ENCODE measurements at regions not wholly inside any gene's neighbourhood (a gene's known extent, or its start where the extent isn't known, plus 50 kb on each side); places are given as distances from the start of the nearest gene placed in this dataset.

DNA sequence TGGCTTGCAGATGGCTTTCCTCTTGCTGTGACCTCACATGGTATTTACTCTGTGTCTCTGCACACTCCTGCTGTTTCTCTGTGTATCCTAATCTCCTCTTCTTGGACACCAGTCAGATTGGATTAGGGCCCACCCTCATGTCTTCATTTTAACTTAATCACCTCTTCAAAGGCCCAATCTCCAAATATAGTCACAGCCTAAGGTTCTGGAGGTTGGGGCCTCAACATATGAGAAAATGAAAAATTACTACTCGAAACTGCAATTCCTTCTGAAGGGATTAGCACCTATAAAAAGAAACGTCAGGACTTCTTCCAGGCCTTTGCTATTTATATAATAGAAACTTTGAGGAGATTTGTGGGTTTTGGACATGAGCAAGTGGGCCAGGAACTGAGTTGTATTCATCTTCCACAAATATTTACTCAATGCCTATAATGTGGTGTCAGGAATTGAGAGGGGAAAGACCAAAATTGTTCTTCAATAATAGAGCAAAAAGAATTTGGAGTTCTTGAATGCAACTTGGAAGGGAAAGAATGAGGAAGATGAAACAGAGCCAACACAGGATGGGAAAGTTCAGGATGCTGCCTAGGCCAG lies 270.0 kb upstream of the FN1 start:
- TF ChIP-seq, protein P1, sequence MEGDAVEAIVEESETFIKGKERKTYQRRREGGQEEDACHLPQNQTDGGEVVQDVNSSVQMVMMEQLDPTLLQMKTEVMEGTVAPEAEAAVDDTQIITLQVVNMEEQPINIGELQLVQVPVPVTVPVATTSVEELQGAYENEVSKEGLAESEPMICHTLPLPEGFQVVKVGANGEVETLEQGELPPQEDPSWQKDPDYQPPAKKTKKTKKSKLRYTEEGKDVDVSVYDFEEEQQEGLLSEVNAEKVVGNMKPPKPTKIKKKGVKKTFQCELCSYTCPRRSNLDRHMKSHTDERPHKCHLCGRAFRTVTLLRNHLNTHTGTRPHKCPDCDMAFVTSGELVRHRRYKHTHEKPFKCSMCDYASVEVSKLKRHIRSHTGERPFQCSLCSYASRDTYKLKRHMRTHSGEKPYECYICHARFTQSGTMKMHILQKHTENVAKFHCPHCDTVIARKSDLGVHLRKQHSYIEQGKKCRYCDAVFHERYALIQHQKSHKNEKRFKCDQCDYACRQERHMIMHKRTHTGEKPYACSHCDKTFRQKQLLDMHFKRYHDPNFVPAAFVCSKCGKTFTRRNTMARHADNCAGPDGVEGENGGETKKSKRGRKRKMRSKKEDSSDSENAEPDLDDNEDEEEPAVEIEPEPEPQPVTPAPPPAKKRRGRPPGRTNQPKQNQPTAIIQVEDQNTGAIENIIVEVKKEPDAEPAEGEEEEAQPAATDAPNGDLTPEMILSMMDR (IDR thresholded peaks at IDR 0.05; ENCODE audit: control insufficient read depth, insufficient read depth, low read depth, low read length, missing control alignments) = no peak
- no peak for DNase-seq (ENCODE audit: low read depth)
- no peak overlapping the region for H3K4me3 ChIP-seq (ENCODE audit: control insufficient read depth, low read depth, low read length)

DNA sequence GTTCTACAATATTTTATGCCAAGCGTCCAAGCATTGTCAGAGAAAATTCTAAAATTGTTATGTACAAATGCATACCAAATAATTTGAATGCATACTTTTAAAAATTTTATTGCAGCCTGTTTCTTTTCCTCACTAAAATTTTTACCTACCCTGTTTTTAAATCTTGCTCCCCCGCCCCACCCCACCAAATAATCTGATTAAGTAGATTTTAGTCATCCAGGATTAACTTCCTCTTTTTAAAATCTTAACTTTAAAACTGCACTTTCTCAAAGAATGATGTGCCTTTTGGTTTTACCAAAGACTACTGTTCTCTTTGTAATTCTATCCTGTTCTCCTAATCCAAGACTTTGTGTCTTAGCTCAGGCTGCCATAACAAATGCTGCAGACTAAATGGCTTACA lies 269.4 kb upstream of the FN1 start:
- no peak for DNase-seq (ENCODE audit: low read depth)
- no peak overlapping the region for H3K4me3 ChIP-seq (ENCODE audit: control insufficient read depth, low read depth, low read length)
- TF ChIP-seq, protein P1 (IDR thresholded peaks at IDR 0.05; ENCODE audit: control insufficient read depth, insufficient read depth, low read depth, low read length, missing control alignments) = no peak

DNA sequence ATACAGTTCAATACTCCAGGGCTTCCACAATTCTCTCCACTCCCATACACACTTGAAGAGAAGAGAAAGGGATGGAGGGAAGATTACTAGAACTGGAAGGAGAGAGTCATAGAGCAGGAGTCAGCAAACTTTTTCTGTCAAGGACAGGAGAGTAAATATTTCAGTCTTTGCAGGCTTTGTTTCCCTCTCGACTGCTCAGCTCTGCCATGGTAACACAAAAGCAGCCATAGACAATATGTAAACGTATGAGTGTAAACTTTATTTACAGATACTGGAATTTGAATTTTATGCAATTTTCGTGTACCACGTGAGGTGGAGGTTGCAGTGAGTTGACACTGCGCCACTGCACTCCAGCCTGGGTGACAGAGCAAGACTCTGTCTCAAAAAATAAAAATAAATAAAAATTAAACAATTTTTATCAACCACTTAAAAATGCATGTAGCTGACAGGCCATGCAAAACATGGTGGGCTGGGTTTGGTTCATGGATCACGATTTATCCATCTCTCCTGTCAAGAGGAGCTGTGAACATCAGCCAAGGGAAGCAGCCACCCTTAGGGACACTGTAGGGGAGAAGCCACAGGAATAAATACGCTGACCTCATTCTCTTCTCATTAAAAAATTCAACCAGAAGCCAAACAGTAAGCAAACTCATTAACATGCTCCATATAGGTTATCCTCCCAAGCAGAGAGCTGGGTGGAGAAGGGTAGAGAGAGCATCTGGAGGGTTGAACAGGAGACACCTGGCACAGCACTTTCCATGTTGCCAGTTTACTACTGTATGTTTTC lies 266.4 kb upstream of the FN1 start:
- DNase-seq (ENCODE audit: low read depth) = no peak
- H3K4me3 ChIP-seq (ENCODE audit: control insufficient read depth, low read depth, low read length) = no peak overlapping the region
- TF ChIP-seq, protein P1 (IDR thresholded peaks at IDR 0.05; ENCODE audit: control insufficient read depth, insufficient read depth, low read depth, low read length, missing control alignments) = no peak

DNA sequence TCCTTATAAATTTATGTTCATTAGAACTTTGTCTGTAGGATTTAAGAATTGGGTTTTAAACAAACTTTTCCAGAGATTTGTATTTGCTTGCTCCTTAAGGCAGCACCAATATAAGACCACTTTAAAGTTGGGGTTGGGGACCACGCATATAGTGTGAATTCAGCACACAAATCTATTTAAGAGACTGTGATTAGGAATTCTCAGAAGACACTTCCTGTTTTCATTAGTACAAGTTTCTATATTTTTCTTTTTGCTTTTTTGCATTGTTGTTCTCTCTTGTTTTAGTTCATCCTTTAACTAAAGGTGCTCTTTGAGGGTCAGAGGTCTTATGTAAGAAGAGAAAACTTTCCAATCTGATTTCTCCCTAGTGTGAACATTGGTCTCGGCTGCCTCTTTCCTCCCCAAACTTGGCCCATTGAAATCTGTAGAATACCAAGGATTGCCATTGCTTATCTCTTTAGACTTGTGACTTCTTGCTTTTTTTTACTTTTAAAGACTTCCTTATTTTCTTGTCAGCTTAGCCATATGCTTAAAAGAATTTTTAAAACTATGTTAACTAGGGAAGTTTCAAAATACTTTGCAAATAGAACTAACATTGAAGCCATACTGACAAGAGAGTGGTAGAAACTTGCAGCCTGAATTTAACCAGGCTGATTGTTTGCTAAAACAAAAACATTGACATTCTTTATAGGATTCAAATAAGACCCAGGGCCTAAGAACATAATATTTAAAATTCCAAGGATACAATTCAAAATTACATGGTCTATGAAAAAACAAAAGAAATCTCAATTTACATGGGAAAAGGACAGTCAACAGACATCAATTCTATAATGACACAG lies 264.1 kb upstream of the FN1 start:
- no peak overlapping the region for H3K4me3 ChIP-seq (ENCODE audit: control insufficient read depth, low read depth, low read length)
- TF ChIP-seq, protein P1 (IDR thresholded peaks at IDR 0.05; ENCODE audit: control insufficient read depth, insufficient read depth, low read depth, low read length, missing control alignments) = no peak
- no peak for DNase-seq (ENCODE audit: low read depth)

DNA sequence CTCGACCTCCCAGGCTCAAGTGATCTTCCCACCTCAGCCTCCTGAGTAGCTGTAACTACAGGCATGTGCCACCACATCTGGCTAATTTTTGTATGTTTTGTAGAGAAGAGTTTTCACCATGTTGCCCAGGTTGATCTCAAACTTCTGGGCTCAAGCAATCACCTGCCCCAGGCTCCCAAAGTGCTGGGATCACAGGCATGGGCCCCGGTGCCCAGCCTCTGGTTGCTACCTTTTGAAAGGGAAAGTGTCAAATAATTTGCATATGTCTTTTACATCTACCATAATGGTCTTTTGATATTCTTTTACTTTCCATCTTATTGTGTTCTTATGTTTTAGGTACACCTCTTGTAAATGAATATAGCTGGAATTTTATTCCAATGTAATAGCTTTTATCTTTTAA lies 263.1 kb upstream of the FN1 start:
- TF ChIP-seq, protein P1 (IDR thresholded peaks at IDR 0.05; ENCODE audit: control insufficient read depth, insufficient read depth, low read depth, low read length, missing control alignments) = no peak
- no peak for DNase-seq (ENCODE audit: low read depth)

DNA sequence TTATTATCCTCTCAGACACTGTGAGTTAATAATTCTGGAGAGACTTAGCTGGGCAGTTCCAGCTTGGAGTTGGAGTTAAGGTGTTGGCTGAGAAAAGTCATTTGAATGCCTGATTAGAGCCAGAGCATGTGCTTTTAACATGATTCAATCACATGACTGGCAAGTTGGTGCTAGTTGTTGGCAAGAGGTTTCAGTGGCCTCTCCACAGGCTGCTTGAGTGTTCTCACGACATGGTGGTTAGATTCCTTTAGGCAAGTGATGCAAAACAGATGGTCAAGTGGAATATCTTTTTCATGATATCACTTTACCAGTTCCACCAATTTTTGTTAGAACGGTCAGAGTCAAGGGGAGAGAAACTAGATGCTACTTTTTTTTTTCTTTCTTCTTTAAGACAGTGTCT lies 262.7 kb upstream of the FN1 start:
- no peak overlapping the region for H3K4me3 ChIP-seq (ENCODE audit: control insufficient read depth, low read depth, low read length)
- peak; percentile 99 for DNase-seq (ENCODE audit: low read depth)
- TF ChIP-seq, protein P1 (IDR thresholded peaks at IDR 0.05; ENCODE audit: control insufficient read depth, insufficient read depth, low read depth, low read length, missing control alignments) = no peak

More for the DNA sequence above, 263.1 kb upstream of the FN1 start:
- no peak overlapping the region for H3K4me3 ChIP-seq (ENCODE audit: control insufficient read depth, low read depth, low read length)
